Activated CD8-positive, alpha-beta memory T cell treated with anti-CD3 and anti-CD28 coated beads, Interleukin-2, amount 50 U/mL, for 48 hours (primary cell): ENCODE measurements at regions not wholly inside any gene's neighbourhood (a gene's known extent, or its start where the extent isn't known, plus 50 kb on each side); places are given as distances from the start of the nearest gene placed in this dataset.

Experiments used
- DNase-seq: peaks from one replicate; pipeline ENCODE4 v3.0.0-alpha.2; 2020

DNA sequence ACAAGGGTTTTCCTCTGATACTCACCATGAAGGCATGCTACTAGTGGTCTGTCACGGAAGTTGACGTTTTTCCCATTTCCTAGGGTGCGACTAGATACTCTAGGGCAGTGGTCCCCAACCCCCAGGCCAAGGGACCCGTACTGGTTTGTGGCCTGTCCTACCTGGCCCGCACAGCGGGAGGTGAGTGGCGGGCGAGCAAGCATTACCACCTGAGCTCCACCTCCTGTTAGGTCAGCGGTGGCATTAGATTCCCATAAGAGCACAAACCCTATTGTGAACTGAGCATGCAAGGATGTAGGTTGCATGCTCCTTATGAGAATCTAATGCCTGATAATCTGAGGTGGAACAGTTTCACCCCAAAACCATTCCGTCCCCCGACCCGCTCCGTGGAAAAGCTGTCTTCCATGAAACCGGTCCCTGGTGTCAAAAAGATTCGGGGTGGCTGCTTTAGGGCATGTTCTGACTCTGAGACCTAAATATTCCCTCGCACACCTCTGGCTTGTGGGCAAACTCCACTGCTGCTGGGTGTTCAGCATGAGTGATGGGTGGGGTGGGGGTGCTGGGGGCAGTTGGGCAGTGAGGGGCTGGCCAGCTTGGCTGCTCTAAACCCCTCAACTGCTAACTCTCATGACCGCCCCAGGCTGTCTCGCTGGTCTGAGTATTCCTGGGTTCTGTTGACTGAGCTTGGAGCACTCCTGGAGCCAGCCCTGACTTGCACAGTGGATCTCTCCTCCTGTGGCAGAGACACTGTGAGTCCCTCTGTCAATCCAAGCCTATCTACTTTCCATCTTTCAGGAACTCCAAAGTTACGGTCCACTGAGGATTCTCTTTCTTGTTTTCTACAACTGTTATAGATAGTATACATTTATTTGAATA lies 78.3 kb upstream of the NEK6 start:
- DNase-seq, result no peak

DNA sequence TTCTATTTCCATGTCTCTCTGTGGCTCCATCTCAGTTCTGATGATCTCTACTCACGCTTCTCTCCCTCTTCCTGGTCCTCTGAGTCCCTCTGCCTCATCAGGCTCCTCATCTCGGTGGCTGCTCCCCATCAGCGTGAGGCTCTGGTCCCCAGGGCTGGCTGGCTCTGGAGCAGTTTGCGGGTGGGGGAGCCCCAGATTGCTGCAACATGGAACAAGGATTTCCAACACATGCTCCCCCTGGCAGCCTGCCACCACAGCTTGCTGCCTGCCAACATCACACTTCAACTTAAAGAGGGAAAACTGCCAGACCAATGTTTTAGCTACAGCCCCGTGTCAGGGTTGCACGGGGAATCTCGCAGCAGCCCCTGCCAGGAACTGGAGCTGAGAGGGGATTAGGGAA lies 77.2 kb upstream of the NEK6 start:
- DNase-seq, result no peak

DNA sequence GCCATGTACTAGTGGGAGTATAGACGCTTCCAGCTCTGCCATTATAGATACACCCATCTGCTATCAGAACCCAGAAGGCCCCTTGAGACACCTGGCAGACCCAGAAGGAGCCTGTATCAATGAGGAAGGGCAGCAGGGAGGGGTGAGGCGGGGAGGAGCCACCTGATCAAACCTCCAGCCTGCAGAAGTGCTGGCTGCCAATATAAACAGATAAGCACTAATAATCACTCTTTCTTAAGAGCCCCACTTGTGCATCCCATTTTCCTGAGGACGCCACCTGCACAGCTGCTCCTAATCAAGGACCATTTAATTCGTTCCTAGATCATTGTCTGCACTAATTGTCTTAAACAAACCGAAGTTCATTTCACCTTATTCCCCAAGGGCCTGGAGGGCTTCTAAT lies 75.0 kb upstream of the NEK6 start:
- DNase-seq, result no peak

DNA sequence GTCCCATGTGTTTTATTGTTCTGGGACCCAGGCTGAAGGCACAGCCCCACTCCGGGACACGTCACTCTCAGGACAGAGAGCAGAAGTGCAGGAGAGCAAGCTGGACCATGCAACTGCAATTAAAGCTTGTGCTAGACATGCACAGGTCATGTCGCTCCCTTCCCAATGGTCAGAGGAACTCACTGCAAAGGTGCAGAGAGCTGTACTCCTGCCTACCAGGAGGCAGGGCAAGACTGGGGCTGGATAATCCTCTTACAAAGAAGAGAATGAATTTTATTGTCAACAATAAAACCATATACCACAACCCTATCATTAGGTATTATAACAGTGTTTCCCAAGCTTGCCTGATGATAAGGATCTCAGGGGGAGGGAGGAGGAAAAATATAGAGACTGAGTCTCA lies 74.0 kb upstream of the NEK6 start:
- DNase-seq, result no peak

DNA sequence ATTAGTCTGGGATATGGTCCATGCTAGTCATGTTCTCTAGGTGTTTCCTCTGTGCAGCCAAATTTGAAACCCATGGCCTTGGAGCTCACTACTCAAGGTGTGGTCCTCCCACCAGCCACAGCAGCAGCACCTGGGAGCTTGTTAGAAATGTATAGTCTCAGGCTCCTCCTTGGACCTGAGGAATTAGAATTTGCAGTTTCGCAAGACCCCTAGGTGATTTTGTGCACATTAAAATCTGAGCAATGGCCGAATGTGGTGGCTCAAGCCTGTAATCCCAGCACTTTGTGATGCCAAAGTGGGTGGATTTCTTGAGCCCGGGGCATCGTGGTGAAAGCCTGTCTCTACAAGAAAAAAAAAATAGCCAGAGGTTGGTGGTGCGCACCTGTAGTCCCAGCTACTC lies 72.3 kb upstream of the NEK6 start:
- DNase-seq, result no peak

DNA sequence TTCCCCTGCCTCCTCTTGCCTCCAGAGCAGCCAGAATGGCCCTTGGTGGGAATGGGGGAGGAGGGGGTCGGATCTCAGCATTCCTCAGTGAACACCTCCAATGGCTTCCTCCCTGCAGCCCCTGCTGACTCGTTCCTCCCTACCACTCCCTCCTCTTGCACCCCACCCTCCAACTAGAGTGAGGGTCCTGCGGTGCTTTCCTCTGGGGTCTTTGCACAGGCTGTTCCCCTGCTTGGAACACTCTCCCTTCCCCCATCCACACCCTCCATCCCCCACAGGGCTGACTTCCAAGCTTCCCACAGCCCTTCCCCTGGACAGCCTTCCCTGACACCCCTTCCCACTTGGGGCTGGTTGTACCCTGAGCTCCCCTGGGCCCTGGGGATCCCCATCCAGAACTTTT lies 70.4 kb upstream of the NEK6 start:
- DNase-seq, result no peak

DNA sequence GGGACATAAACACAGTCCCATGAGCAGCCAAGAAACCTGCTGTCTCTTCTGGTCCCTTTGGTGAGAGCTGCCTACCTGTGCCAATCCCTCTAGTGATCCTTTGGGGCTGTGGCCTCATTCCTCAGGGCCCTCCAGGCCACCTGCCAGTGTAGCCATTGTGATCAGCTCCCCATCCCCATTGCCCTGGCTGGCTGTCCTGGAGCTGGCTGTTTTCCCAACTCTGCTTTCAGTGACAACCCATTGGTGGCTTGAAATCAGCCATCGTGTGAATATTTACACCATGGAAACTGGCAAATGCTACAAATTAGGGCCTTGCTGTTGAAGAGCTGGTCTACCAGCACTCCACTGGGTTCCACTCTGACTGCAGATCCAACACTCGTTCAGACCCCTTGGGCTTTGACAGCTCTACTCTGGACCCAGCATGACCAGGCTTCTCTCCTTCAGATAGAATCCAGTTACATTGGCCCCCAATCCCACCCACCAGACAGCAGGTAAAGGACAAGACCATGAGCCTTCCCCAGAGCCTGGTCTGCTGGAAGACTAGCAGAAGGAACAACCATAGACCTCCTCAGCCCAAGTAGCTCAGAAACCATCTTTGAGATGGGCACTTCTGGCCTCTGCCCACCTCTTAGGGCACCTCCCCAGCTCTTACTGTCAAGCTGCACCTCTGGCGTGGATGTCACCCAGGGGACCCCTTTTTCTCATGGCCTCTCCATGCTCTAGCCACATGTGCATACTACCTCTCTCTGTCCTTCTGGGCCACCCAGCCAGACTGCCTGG lies 69.2 kb upstream of the NEK6 start:
- DNase-seq, result no peak

GRCh38 chr9:124190761-124191160 lies 67.0 kb upstream of the NEK6 start:
- no peak for DNase-seq

GRCh38 chr9:124191691-124192395 lies 65.9 kb upstream of the NEK6 start:
- no peak for DNase-seq

- DNase-seq, result no peak
These were observed 61.0 kb upstream of the NEK6 start for GRCh38 chr9:124196814-124197176.

- peak; percentile 50 for DNase-seq
These were observed 60.3 kb upstream of the NEK6 start for GRCh38 chr9:124197177-124198095.

DNA sequence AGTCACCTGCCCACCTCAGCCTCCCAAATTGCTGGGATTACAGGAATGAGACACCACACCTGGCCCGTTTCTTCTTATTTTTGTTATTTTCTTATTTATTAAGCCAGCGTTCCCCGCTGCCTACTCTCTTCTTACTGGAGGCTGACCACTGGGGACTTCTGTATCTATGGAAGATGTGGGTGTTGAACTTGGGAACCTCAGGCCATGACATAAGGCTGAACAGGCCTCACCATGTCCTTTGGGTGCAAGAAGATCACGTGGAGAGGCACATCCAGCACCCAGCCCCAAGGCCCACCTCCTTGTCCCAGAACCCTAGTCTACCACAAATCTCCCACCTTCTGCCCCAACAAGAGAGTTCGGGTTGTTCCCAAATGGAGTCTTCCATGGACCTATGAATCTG lies 59.4 kb upstream of the NEK6 start:
- peak; percentile 45 for DNase-seq

DNA sequence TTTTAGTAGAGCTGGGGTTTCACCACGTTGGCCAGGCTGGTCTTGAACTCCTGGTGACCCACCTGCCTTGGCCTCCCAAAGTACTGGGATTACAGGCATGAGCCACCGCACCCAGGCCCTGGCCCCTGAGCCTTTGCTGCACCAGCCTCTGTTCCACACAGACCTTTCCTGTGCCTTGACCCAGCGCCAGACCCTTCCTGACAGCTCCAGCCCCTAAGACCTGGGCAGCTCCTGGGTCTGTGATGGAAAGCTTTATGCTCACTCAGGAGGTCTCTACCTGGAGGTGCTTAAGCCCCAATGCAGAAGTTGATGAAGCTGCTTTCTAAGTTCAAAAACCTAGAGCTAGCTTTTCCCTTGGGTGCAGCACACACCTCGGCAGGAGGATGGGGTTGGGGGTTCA lies 58.8 kb upstream of the NEK6 start:
- peak; percentile 41 for DNase-seq

GRCh38 chr9:124199474-124199873 lies 58.3 kb upstream of the NEK6 start:
- peak; percentile 44 for DNase-seq

- peak; percentile 86 for DNase-seq
These were observed 55.2 kb upstream of the NEK6 start for GRCh38 chr9:124202447-124202971.

DNA sequence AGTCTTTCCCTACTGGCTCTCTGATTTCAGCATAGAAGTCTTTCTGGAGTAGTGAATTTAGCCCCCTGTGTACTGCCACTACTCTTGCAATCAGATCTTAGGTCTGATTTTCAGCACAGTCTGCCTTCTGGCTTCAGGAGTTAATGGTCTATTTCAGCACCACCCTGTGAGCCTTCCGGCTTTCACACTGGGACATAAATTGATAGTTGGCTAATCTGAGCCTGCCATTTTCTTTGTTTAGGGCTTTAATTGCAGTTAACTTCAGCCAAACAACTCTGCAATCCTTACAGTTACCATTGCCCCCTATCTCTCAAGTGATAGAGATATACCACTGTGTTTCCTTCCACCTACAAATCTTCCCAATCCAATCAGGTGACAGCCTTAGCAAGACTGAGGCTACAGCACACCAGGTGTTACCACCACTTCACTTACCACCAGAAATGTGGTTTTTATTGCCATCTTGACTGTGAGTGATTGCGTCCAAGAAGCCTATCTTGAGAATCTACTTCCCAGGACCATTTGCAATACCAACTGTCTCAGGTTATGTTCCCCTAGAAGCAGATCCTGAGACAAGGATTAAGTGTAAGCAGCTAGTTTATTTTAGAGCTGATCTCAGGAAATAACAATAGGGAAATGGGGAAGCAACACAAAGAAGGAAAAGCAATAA lies 51.9 kb upstream of the NEK6 start:
- DNase-seq, result no peak

- DNase-seq, result no peak
These were observed 51.4 kb upstream of the NEK6 start for GRCh38 chr9:124206391-124206790.
